D721Med (cell line): ENCODE measurements at regions not wholly inside any gene's neighbourhood (a gene's known extent, or its start where the extent isn't known, plus 50 kb on each side); places are given as distances from the start of the nearest gene placed in this dataset.

Source experiments
- DNase-seq: peaks from one replicate; pipeline ENCODE4 v3.0.0; 2011; ENCODE audit warnings: low spot score; ENCODE audit not compliant: insufficient read length
- FAIRE-seq: peaks from 2 replicates; lab custom pipeline; 2011; peaks lifted over from hg19 to GRCh38; lab: Jason Lieb, UNC
- TF ChIP-seq, protein P1 (sequence below): IDR thresholded peaks from 2 replicates; pipeline ENCODE4 v1.5.1; 2012; ENCODE audit warnings: mild to moderate bottlenecking, control low read depth; ENCODE audit not compliant: insufficient read depth; ENCODE audit errors: missing control alignments

DNA sequence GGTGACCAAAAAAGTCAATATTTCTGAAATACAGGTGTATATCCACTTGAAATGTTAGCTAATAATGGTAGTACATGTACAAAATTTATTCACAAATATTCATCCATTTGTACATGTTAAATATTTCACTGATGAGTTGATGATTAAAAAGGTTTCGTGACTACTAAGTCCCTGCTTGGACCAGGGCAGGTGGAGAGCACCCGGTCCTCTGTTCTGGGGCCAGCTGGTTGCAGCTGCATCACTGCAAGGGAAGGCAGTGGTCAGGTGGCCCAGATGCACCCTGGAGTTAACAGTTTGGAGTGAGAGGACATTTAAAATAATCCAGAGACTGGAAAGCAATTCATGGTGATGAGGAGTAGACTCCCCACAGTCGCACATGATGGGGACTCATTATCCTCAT, 141.2 kb downstream of the ZBTB18 start:
- DNase-seq = no peak
- TF ChIP-seq, protein P1, sequence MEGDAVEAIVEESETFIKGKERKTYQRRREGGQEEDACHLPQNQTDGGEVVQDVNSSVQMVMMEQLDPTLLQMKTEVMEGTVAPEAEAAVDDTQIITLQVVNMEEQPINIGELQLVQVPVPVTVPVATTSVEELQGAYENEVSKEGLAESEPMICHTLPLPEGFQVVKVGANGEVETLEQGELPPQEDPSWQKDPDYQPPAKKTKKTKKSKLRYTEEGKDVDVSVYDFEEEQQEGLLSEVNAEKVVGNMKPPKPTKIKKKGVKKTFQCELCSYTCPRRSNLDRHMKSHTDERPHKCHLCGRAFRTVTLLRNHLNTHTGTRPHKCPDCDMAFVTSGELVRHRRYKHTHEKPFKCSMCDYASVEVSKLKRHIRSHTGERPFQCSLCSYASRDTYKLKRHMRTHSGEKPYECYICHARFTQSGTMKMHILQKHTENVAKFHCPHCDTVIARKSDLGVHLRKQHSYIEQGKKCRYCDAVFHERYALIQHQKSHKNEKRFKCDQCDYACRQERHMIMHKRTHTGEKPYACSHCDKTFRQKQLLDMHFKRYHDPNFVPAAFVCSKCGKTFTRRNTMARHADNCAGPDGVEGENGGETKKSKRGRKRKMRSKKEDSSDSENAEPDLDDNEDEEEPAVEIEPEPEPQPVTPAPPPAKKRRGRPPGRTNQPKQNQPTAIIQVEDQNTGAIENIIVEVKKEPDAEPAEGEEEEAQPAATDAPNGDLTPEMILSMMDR = no peak
- FAIRE-seq = peak; percentile 21

GRCh38 chr1:244196571-244197285, 145.6 kb downstream of the ZBTB18 start:
- TF ChIP-seq, protein P1 = no peak
- FAIRE-seq = no peak
- DNase-seq = no peak

- TF ChIP-seq, protein P1 = no peak
- FAIRE-seq = no peak
Observed at GRCh38 chr1:244197851-244198375, 146.8 kb downstream of the ZBTB18 start.

DNA sequence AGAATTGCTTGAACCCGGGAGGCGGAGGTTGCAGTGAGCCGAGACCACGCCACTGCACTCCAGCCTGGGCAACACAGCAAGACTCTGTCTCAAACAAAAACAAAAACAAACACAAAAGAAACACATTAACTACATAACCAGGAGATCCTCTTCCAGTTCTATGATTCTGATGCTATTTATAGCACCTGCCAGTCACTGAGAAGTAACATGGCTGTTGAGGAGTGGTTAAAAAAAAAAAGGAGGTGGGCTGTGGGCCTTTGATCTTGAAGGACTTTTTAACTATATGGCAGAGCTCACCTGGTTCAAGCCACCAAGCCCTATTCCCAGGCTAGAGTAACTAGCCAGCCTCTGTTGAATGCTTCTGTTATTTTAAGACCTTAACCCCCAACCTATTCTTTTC, 148.8 kb downstream of the ZBTB18 start:
- TF ChIP-seq, protein P1 = no peak
- DNase-seq (no peak), FAIRE-seq (no peak)

More at GRCh38 chr1:244197851-244198375, 146.8 kb downstream of the ZBTB18 start:
- DNase-seq = no peak

GRCh38 chr1:244200596-244200995, 149.5 kb downstream of the ZBTB18 start:
- TF ChIP-seq, protein P1 = no peak
- DNase-seq = no peak
- no peak for FAIRE-seq

DNA sequence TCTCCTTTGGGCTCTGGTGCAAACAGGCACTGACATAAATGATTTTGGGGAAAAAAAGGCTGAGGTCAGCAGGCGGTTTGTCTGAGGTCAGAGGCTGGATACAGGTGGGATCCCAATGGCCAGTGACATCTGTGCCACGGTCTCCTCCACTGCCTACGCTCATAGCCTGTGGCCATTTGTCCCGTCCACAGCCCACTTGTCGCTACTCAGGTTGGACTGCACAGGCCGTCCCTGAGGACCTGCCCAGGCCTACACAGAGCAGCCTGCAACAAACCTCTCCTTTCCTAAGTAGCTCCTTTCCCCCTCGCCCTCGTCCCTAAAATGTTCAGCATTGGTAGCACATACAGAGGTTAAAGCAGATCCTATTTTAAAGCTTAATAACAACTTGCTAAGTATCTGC, 150.7 kb downstream of the ZBTB18 start:
- TF ChIP-seq, protein P1 = no peak
- FAIRE-seq (no peak), DNase-seq (no peak)

DNA sequence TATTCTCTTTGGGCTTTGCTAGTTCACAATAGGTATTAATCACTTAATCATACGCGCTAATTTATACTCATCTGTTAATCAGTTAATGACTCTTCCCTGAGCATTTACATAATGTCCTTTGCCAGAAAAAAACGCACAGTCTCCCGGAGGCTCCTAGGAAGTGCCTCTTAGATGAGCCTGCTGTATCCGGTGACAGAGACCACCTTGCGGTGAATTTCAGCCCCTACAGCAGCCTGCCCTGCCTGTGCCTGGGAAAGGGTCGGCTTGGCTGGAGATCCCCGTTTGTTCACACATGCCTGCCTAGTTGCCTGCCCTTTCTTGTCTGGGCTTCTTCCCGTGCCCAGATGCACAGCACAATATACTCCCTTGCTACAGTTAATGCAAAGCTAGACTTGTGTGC, 152.9 kb downstream of the ZBTB18 start:
- FAIRE-seq = peak; percentile 92
- TF ChIP-seq, protein P1 = no peak
- DNase-seq = peak; percentile 51
